GM10248 (cell line): ENCODE measurements at regions not wholly inside any gene's neighbourhood (a gene's known extent, or its start where the extent isn't known, plus 50 kb on each side); places are given as distances from the start of the nearest gene placed in this dataset.

ENCODE experiments used
- CTCF ChIA-PET: fragments of 300-600 bp; sonication (Branson Sonifier 250); formaldehyde crosslinking; extraction: SDS; loops from one replicate; lab custom pipeline; 2021; ENCODE audit warnings: antibody characterized with exemption; lab: Yijun Ruan, JAX
- POLR2A ChIA-PET: fragments of 350-650 bp; sonication (Branson Sonifier 250); formaldehyde crosslinking; extraction: SDS; loops from one replicate; lab custom pipeline; 2020; ENCODE audit warnings: antibody characterized with exemption; lab: Yijun Ruan, JAX
- DNase-seq: peaks from one replicate; pipeline ENCODE4 v3.0.0; 2012; ENCODE audit errors: extremely low spot score
- CTCF ChIP-seq: IDR thresholded peaks from 2 replicates; pipeline ENCODE4 v1.5.1; 2012; ENCODE audit warnings: mild to moderate bottlenecking, low read depth; ENCODE audit errors: extremely low read depth, missing control alignments, control extremely low read depth

- POLR2A ChIA-PET, result no interaction called here
- DNase-seq, result no peak
- CTCF ChIA-PET, result interaction anchor here (1.0 kb wide), 1 partner anchor 21 kb away, joined by 4 read pairs; no protein-coding TSS in a partner anchor
- TF ChIP-seq CTCF, result no peak
Measured at GRCh38 chr7:110358028-110358427, 732.9 kb upstream of the LRRN3 start.

- no peak for DNase-seq
- no peak for TF ChIP-seq CTCF
- CTCF ChIA-PET, result no interaction called here
- POLR2A ChIA-PET, result no interaction called here
Measured at GRCh38 chr7:110371709-110372108, 719.2 kb upstream of the LRRN3 start.

GRCh38 chr7:110372685-110373084 is 718.2 kb upstream of the LRRN3 start:
- no peak for TF ChIP-seq CTCF
- POLR2A ChIA-PET, result no interaction called here
- no peak for DNase-seq
- CTCF ChIA-PET, result no interaction called here

- CTCF ChIA-PET, result no interaction called here
- POLR2A ChIA-PET, result no interaction called here
Measured at GRCh38 chr7:110373416-110373815, 717.5 kb upstream of the LRRN3 start.

GRCh38 chr7:110373859-110374258 is 717.1 kb upstream of the LRRN3 start:
- no peak for DNase-seq
- POLR2A ChIA-PET, result no interaction called here
- CTCF ChIA-PET, result no interaction called here

More at GRCh38 chr7:110373416-110373815, 717.5 kb upstream of the LRRN3 start:
- no peak for DNase-seq
- TF ChIP-seq CTCF, result no peak

GRCh38 chr7:110375068-110375467 is 715.9 kb upstream of the LRRN3 start:
- POLR2A ChIA-PET, result no interaction called here
- TF ChIP-seq CTCF, result no peak
- DNase-seq, result no peak
- CTCF ChIA-PET, result interaction anchor here (0.9 kb wide), 1 partner anchor 36 kb away, joined by 3 read pairs; no protein-coding TSS in a partner anchor

More at GRCh38 chr7:110373859-110374258, 717.1 kb upstream of the LRRN3 start:
- TF ChIP-seq CTCF, result no peak
